Neutrophil (primary cell): ENCODE measurements at regions not wholly inside any gene's neighbourhood (a gene's known extent, or its start where the extent isn't known, plus 50 kb on each side); places are given as distances from the start of the nearest gene placed in this dataset.

Experiments used
- H3K27ac ChIP-seq: fragments of 200-600 bp; sonication (generic); 2 replicates; pipeline ENCODE4 v1.5.1; 2016; ENCODE audit warnings: mild to moderate bottlenecking, moderate library complexity
- H3K27me3 ChIP-seq: fragments of 200-600 bp; sonication (generic); 2 replicates; pipeline ENCODE4 v1.6.0; 2016; ENCODE audit warnings: mild to moderate bottlenecking
- H3K36me3 ChIP-seq: fragments of 200-600 bp; sonication (generic); 2 replicates; pipeline ENCODE4 v1.5.1; 2017
- H3K4me1 ChIP-seq, 2 experiments: fragments of 200-600 bp in 1 of 2; sonication (generic) in 1 of 2; 1 replicate in 1 of 2; 2 replicates in 1 of 2; pipeline versions ENCODE4 v1.5.1 to v1.6.1; 2013 to 2016; ENCODE audit warnings: low read depth in 1 of 2, low read length in 1 of 2, mild to moderate bottlenecking in 1 of 2, moderate library complexity in 1 of 2; ENCODE audit not compliant: control insufficient read depth in 1 of 2, insufficient read depth in 1 of 2
- H3K4me3 ChIP-seq, 2 experiments: fragments of 200-600 bp in 1 of 2; sonication (generic) in 1 of 2; 1 replicate in 1 of 2; 2 replicates in 1 of 2; pipeline ENCODE4 v1.5.1; 2013 to 2016; ENCODE audit warnings: low read depth in 1 of 2, low read length in 1 of 2, mild to moderate bottlenecking in 1 of 2, moderate library complexity in 1 of 2
- H3K9me3 ChIP-seq: fragments of 200-600 bp; sonication (generic); 2 replicates; pipeline ENCODE4 v1.5.1; 2016
- CTCF ChIP-seq: fragments of 200-600 bp; sonication (generic); IDR thresholded peaks from 2 replicates; pipeline ENCODE4 v1.5.1; 2016; ENCODE audit warnings: antibody characterized with exemption

- Histone ChIP-seq H3K27ac (no peak overlapping the region), H3K9me3 (no peaks in the 10 kb centered on the region), H3K27me3 (peaks cover 19% of the 10 kb centered on the region), H3K4me3 (no peak overlapping the region), H3K4me1 (no peaks in the 10 kb centered on the region), H3K36me3 (no peaks in the 10 kb centered on the region)
- no peak for TF ChIP-seq CTCF
These were observed 153.9 kb downstream of the CHST1 start for GRCh38 chr11:45511566-45511965.

DNA sequence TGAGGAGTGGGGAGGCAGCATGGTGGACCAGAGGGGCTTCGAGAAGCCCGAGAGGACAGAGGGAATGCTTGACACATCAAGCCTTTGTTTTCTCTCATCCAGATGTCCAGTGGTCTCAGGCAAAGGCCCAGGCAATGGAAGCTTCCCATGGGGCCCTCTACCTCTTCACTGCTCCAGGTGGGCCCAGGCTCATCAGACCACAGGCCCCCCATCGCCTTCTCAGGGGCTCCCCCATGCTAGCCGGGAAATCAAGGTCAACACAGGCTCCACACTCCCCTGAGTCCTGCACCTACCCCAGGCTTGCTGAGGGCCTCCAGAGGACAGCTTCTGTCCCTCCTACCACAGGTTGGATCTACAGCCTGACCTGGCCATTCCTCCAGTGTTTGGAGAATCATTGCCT lies 157.5 kb downstream of the CHST1 start:
- H3K36me3 ChIP-seq = no peaks in the 10 kb centered on the region
- no peak for TF ChIP-seq CTCF
- no peaks in the 10 kb centered on the region for H3K9me3 ChIP-seq
- no peak overlapping the region for H3K27ac ChIP-seq
- H3K27me3 ChIP-seq = peaks cover 26% of the 10 kb centered on the region
- H3K4me3 ChIP-seq = no peak overlapping the region
- no peaks in the 10 kb centered on the region for H3K4me1 ChIP-seq

DNA sequence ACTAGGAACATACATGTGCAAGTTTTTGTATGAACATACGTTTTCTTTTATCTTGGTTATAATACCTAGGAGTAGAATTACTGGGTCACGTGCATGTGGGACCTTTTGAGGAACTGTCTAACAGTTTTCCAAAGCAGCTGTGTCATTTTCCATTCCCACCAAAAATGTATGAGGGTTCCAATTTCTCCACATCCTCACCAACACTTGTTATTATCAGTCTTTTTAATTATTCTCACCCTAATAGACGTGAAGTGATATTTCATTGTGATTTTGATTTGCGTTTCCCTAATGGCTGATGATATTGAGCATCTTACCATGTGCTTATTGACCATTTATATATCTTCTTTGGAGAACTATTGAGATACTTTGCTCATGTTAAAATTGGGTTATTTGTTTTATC lies 162.1 kb downstream of the CHST1 start:
- H3K36me3 ChIP-seq = no peaks in the 10 kb centered on the region
- no peaks in the 10 kb centered on the region for H3K4me1 ChIP-seq
- peaks cover 53% of the 10 kb centered on the region for H3K27me3 ChIP-seq
- H3K27ac ChIP-seq = no peak overlapping the region
- H3K9me3 ChIP-seq = no peaks in the 10 kb centered on the region
- no peak for TF ChIP-seq CTCF
- no peak overlapping the region for H3K4me3 ChIP-seq

DNA sequence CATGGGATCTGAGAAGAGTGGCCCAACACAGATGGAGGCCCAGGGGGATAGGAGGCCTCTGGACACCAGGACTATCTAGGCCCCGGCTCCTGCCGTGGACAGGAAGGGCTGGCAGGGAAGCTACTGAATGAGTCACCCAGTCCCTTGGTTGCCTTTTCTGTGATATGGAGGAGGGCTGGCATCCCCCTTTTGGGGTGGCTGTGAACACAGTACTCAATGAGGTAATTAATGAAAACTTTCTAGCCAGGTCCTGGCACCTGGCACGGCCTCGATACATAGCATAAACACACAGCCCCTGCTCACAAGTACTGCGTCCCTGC lies 163.2 kb downstream of the CHST1 start:
- no peak overlapping the region for H3K27ac ChIP-seq
- TF ChIP-seq CTCF = no peak
- no peaks in the 10 kb centered on the region for H3K36me3 ChIP-seq
- no peak overlapping the region for H3K4me3 ChIP-seq
- no peaks in the 10 kb centered on the region for H3K9me3 ChIP-seq
- peaks cover 59% of the 10 kb centered on the region for H3K27me3 ChIP-seq
- H3K4me1 ChIP-seq = no peaks in the 10 kb centered on the region

DNA sequence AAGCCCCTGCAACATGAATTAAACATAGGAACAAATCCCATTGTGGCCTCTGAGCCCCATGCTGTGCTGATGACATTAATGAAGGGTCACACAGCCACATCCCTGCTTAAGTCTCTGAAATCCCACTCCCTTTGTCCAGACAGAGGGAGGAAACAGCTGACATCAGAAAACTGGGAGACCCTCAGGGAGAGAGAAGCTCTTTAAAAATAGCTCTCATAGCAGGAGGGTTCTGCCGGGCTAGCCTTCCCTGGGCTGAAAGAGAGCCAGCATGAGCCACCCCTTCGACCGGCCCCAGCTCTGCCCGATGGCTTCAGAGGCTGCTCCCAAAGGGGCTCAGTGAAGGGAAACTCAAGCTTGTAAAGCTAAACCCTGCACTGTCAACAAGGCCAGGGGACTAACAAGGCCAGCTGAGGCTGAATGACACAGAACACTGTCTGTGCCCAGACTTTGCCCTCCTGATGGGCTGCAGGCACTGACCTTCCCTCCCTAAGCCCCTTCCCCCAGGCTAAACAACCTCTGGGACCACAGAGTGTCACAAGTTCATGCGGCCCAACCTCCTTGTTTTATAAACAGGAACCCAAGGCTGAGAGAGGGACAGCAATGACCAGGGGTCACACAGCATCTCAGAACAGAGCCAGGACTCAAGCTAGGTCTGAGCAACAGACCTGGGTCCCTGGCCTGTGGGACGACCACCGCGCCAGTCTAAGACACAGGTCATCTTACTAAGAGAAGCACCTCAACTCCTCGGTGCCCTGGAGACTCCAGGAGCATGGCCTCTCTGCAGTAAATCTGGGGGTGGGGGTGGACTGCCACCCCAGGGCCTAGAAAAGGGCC lies 163.8 kb downstream of the CHST1 start:
- Histone ChIP-seq H3K4me3 (no peak overlapping the region), H3K36me3 (no peaks in the 10 kb centered on the region), H3K9me3 (no peaks in the 10 kb centered on the region), H3K27me3 (peaks cover 65% of the 10 kb centered on the region), H3K27ac (no peak overlapping the region), H3K4me1 (no peaks in the 10 kb centered on the region)
- TF ChIP-seq CTCF = no peak
